Endothelial cell of umbilical vein (primary cell): ENCODE measurements at regions not wholly inside any gene's neighbourhood (a gene's known extent, or its start where the extent isn't known, plus 50 kb on each side); places are given as distances from the start of the nearest gene placed in this dataset.

Experiments used
- CTCF ChIP-seq, 2 donors: IDR thresholded peaks; 1 replicate in 1 of 2; 2 replicates in 1 of 2; pipeline ENCODE4 v1.5.1; 2011; ENCODE audit warnings: low read length in 2 of 2, mild to moderate bottlenecking in 2 of 2, moderate library complexity in 2 of 2, control low read depth in 1 of 2, inconsistent platforms in 1 of 2, low read depth in 1 of 2; ENCODE audit not compliant: insufficient read depth in 1 of 2; ENCODE audit errors: extremely low read depth in 1 of 2
- EZH2 ChIP-seq: IDR thresholded peaks from 2 replicates; pipeline ENCODE4 v1.6.1; 2012; ENCODE audit warnings: borderline replicate concordance, low read depth, mild to moderate bottlenecking, moderate library complexity, low read length, inconsistent platforms; ENCODE audit not compliant: severe bottlenecking
- FOS ChIP-seq: IDR thresholded peaks from 2 replicates; pipeline ENCODE4 v1.6.1; 2011; ENCODE audit warnings: mild to moderate bottlenecking, low read length, moderate library complexity, borderline replicate concordance; ENCODE audit not compliant: insufficient read depth
- GATA2 ChIP-seq: IDR thresholded peaks from 2 replicates; pipeline ENCODE4 v1.7.0; 2011; ENCODE audit warnings: low read depth, mild to moderate bottlenecking, moderate library complexity, mixed read lengths, low read length; ENCODE audit not compliant: insufficient read length, insufficient read depth
- JUN ChIP-seq: IDR thresholded peaks from 2 replicates; pipeline ENCODE4 v1.6.1; 2011; ENCODE audit warnings: borderline replicate concordance, low read depth; ENCODE audit not compliant: insufficient read length, insufficient read depth
- MYC ChIP-seq: IDR thresholded peaks from one replicate; pipeline ENCODE4 v1.6.1; 2011; ENCODE audit warnings: mild to moderate bottlenecking, low read depth, low read length
- POLR2A ChIP-seq: IDR thresholded peaks from 2 replicates; pipeline ENCODE4 v1.6.1; 2012; ENCODE audit warnings: low read depth, mild to moderate bottlenecking, control low read depth, low read length
- POLR2AphosphoS5 ChIP-seq: IDR thresholded peaks from 2 replicates; pipeline ENCODE4 v1.6.1; 2012; ENCODE audit warnings: low read depth, mild to moderate bottlenecking, control low read depth, low read length, moderate library complexity; ENCODE audit not compliant: insufficient read depth
- TF ChIP-seq, protein P1 (sequence below): IDR thresholded peaks from 2 replicates; pipeline ENCODE4 v1.6.1; 2011; ENCODE audit not compliant: insufficient read depth, insufficient read length

DNA sequence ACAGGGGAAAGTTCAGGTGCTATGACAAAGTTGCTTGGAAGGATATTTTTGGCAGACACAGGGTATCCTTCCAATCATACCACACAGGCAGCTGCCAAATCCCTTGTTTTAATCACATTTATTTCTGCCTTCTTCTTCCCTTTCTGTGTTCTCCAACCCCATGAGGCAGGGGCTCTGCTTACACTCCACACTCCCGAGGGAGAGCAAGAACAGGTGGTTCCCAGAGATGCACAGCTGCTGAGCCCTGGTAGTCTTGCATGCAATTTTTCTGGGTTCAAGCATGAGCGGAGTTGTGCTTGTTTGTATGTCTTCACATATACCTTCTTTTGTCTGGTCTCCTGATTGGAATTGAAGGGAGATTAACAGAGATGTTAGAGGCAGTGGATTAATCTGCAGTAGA, 251.7 kb upstream of the ST6GAL2 start:
- TF ChIP-seq JUN (no peak), CTCF (IDR thresholded peaks at IDR 0.05; ENCODE audit: extremely low read depth in 1 of 2, insufficient read depth in 1 of 2, low read depth in 1 of 2, low read length in 2 of 2) (no peak), POLR2A (no peak), EZH2 (no peak), POLR2AphosphoS5 (no peak), MYC (no peak), GATA2 (no peak), FOS (no peak)
- TF ChIP-seq, protein P1, sequence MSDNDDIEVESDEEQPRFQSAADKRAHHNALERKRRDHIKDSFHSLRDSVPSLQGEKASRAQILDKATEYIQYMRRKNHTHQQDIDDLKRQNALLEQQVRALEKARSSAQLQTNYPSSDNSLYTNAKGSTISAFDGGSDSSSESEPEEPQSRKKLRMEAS = no peak
